Ishikawa (cell line): ENCODE measurements at regions not wholly inside any gene's neighbourhood (a gene's known extent, or its start where the extent isn't known, plus 50 kb on each side); places are given as distances from the start of the nearest gene placed in this dataset.

Source experiments
- CEBPB ChIP-seq: IDR thresholded peaks from 2 replicates; pipeline ENCODE4 v1.6.1; 2012
- CREB1 ChIP-seq: IDR thresholded peaks from 2 replicates; pipeline ENCODE4 v1.6.1; 2012; ENCODE audit warnings: low read depth
- EGR1 ChIP-seq: IDR thresholded peaks from 2 replicates; pipeline ENCODE4 v1.6.1; 2012
- EP300 ChIP-seq: IDR thresholded peaks from 2 replicates; pipeline ENCODE4 v1.6.1; 2012; ENCODE audit warnings: borderline replicate concordance
- FOXM1 ChIP-seq: IDR thresholded peaks from 2 replicates; pipeline ENCODE4 v1.6.1; 2012; ENCODE audit warnings: low read depth, borderline replicate concordance
- NFIC ChIP-seq: IDR thresholded peaks from 2 replicates; pipeline ENCODE4 v1.6.1; 2012
- RAD21 ChIP-seq: IDR thresholded peaks from 2 replicates; pipeline ENCODE4 v1.6.1; 2012; ENCODE audit warnings: low read depth
- TAF1 ChIP-seq: IDR thresholded peaks from 2 replicates; pipeline ENCODE4 v1.6.1; 2012; ENCODE audit warnings: low read depth, mild to moderate bottlenecking
- TCF12 ChIP-seq: IDR thresholded peaks from 2 replicates; pipeline ENCODE4 v1.6.1; 2012; ENCODE audit warnings: low read depth
- TEAD4 ChIP-seq: IDR thresholded peaks from 2 replicates; pipeline ENCODE4 v1.6.1; 2012
- YY1 ChIP-seq: IDR thresholded peaks from 2 replicates; pipeline ENCODE4 v1.6.1; 2012; ENCODE audit warnings: low read depth
- ZBTB7A ChIP-seq: IDR thresholded peaks from 2 replicates; pipeline ENCODE4 v1.6.1; 2012; ENCODE audit warnings: low read depth
- TF ChIP-seq, protein P1 (sequence below): IDR thresholded peaks from 2 replicates; pipeline ENCODE4 v1.6.1; 2012
- TF ChIP-seq, protein P2 (sequence below): IDR thresholded peaks from 2 replicates; pipeline ENCODE4 v1.6.1; 2012; ENCODE audit warnings: low read depth, mild to moderate bottlenecking
- TF ChIP-seq, protein P3 (sequence below): IDR thresholded peaks from 2 replicates; pipeline ENCODE4 v1.6.1; 2012

- TF ChIP-seq EGR1 (no peak), CEBPB (no peak), RAD21 (no peak), ZBTB7A (no peak), CREB1 (no peak), EP300 (no peak), NFIC (no peak)
- TF ChIP-seq, protein P1, sequence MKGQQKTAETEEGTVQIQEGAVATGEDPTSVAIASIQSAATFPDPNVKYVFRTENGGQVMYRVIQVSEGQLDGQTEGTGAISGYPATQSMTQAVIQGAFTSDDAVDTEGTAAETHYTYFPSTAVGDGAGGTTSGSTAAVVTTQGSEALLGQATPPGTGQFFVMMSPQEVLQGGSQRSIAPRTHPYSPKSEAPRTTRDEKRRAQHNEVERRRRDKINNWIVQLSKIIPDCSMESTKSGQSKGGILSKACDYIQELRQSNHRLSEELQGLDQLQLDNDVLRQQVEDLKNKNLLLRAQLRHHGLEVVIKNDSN: no peak
- TF ChIP-seq, protein P2, sequence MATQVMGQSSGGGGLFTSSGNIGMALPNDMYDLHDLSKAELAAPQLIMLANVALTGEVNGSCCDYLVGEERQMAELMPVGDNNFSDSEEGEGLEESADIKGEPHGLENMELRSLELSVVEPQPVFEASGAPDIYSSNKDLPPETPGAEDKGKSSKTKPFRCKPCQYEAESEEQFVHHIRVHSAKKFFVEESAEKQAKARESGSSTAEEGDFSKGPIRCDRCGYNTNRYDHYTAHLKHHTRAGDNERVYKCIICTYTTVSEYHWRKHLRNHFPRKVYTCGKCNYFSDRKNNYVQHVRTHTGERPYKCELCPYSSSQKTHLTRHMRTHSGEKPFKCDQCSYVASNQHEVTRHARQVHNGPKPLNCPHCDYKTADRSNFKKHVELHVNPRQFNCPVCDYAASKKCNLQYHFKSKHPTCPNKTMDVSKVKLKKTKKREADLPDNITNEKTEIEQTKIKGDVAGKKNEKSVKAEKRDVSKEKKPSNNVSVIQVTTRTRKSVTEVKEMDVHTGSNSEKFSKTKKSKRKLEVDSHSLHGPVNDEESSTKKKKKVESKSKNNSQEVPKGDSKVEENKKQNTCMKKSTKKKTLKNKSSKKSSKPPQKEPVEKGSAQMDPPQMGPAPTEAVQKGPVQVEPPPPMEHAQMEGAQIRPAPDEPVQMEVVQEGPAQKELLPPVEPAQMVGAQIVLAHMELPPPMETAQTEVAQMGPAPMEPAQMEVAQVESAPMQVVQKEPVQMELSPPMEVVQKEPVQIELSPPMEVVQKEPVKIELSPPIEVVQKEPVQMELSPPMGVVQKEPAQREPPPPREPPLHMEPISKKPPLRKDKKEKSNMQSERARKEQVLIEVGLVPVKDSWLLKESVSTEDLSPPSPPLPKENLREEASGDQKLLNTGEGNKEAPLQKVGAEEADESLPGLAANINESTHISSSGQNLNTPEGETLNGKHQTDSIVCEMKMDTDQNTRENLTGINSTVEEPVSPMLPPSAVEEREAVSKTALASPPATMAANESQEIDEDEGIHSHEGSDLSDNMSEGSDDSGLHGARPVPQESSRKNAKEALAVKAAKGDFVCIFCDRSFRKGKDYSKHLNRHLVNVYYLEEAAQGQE: no peak
Measured at GRCh38 chr2:16192416-16193216, 252.3 kb downstream of the MYCN start.

GRCh38 chr2:16191431-16192200 is 251.3 kb downstream of the MYCN start:
- TF ChIP-seq, protein P1: no peak
- TF ChIP-seq, protein P3, sequence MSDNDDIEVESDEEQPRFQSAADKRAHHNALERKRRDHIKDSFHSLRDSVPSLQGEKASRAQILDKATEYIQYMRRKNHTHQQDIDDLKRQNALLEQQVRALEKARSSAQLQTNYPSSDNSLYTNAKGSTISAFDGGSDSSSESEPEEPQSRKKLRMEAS: no peak
- TF ChIP-seq TEAD4 (no peak), FOXM1 (no peak), YY1 (no peak), EGR1 (no peak), NFIC (no peak), TCF12 (no peak), TAF1 (no peak), CREB1 (no peak), CEBPB (no peak), EP300 (no peak), ZBTB7A (no peak)
- TF ChIP-seq, protein P2: no peak

- TF ChIP-seq ZBTB7A (no peak), FOXM1 (no peak), EP300 (no peak), RAD21 (no peak)
Measured at GRCh38 chr2:16190446-16191270, 250.3 kb downstream of the MYCN start.

GRCh38 chr2:16189836-16190160 is 249.4 kb downstream of the MYCN start:
- TF ChIP-seq TAF1: no peak
- TF ChIP-seq RAD21: no peak
- TF ChIP-seq YY1: no peak
- no peak for TF ChIP-seq FOXM1
- TF ChIP-seq, protein P1: no peak
- TF ChIP-seq EGR1: no peak
